ENCODE measurements at regions not wholly inside any gene's neighbourhood (a gene's known extent, or its start where the extent isn't known, plus 50 kb on each side); places are given as distances from the start of the nearest gene placed in this dataset.

DNA sequence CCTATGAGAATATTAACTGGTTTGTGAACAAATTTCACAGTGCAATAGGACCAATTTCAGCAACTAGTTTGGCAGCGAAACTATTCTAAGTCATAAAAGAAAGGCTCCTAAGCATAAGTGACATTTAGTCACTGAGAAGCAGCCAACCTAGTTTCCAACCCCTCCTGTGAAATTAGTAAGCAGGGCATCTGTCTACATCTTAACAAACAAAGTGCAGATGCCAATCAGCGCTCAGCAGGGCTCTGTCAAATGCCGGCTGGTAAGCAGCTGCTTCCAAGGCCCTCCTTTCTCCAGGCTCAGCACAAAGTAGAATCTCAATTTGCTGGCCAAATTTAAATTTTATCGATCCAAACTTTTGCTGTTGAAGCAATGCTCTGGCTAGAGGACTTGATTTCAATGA is 124.7 kb downstream of the ICOS start:
- TF ChIP-seq, protein P1, sequence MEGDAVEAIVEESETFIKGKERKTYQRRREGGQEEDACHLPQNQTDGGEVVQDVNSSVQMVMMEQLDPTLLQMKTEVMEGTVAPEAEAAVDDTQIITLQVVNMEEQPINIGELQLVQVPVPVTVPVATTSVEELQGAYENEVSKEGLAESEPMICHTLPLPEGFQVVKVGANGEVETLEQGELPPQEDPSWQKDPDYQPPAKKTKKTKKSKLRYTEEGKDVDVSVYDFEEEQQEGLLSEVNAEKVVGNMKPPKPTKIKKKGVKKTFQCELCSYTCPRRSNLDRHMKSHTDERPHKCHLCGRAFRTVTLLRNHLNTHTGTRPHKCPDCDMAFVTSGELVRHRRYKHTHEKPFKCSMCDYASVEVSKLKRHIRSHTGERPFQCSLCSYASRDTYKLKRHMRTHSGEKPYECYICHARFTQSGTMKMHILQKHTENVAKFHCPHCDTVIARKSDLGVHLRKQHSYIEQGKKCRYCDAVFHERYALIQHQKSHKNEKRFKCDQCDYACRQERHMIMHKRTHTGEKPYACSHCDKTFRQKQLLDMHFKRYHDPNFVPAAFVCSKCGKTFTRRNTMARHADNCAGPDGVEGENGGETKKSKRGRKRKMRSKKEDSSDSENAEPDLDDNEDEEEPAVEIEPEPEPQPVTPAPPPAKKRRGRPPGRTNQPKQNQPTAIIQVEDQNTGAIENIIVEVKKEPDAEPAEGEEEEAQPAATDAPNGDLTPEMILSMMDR (IDR thresholded peaks at IDR 0.05) = no peak
- no peak for TF ChIP-seq EP300 (IDR thresholded peaks at IDR 0.05)
- no peak for TF ChIP-seq POLR2A (IDR thresholded peaks at IDR 0.05)
- no peak for TF ChIP-seq POLR2AphosphoS5 (IDR thresholded peaks at IDR 0.05)
